ENCODE measurements at regions not wholly inside any gene's neighbourhood (a gene's known extent, or its start where the extent isn't known, plus 50 kb on each side); places are given as distances from the start of the nearest gene placed in this dataset.
A peak's percentile ranks its signal among the peaks of the same experiment; 100 is the strongest.

DNA sequence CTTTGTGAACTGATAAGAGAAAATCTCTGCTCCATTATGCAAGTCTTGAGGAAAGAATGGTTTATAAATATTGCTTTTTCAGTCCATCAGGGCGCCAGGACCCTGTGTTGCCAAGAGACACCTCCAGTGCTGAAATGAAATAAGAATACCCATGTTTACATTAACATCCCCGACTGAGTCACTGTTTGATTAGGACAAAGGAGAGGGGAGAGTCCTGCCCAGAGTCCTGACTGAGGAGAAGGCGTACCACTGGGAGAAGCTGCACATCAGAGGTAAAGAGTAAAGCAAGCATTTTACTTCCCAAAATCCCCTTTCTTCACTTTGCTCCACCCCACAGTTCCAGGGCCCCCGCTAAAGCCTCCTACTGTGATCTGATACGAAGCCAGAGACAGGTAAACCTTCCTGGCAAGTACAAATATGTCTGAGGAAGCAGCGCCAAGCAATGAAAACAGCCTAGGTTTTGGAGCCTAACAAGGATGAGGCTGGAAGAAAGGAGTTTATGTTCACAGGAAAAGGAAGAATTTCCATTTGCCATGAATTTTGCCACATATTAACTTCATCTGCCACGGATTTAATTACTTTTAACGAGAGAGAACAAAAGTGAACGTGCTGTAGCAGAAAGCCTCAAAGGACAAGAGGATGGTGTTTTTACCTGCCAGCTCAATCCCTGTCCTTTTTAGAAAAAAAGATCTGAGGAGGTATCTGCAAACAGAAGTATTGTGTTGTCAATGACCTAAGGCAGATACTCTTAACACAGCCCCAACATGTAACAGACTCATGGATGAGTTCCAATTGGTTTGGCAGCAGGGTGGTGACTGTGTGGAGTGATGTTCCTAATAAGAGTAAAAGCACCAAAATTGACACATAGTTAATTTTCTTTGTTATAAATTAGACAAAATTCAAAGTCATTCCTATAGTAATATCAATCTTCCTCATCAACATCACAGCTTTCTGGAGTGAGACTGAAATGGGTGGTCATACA lies 209.4 kb upstream of the TLE4 start:
- H3K27ac ChIP-seq (ENCODE audit: insufficient read depth, low read depth, low read length) = no peak overlapping the region
- intact Hi-C loops (cut with micrococcal nuclease) = no loop called here
- H3K9ac ChIP-seq (replicated peaks; ENCODE audit: extremely low read depth, insufficient read depth, low read length) = no peak overlapping the region
- no peaks in the 10 kb centered on the region for H3K4me1 ChIP-seq (ENCODE audit: control insufficient read depth, extremely low read depth, insufficient read depth, low read length)
- DNase-seq (ENCODE audit: low read depth, low spot score) (peak; percentile 3), FAIRE-seq (no peak)
- dilution Hi-C loops (cut with MboI; ENCODE audit: extremely low pct_ligation_motif_present, low sequenced_read_pairs) = no loop called here
- H3K9me1 ChIP-seq (replicated peaks; ENCODE audit: control insufficient read depth, extremely low read depth, insufficient read depth, low read length) = no peaks in the 10 kb centered on the region
- TF ChIP-seq GATA2 (IDR thresholded peaks at IDR 0.05; ENCODE audit: insufficient read depth, insufficient read length, low read depth, low read length) = no peak
- H3K27me3 ChIP-seq (ENCODE audit: control insufficient read depth in 2 of 2, insufficient read depth in 2 of 2, low read length in 2 of 2) = no peaks in the 10 kb centered on the region
- H3K4me2 ChIP-seq (ENCODE audit: insufficient read depth, low read length) = no peak overlapping the region
- no peak overlapping the region for H3K4me3 ChIP-seq (replicated peaks in 1 of 3; ENCODE audit: insufficient read depth in 1 of 3, low read depth in 1 of 3, low read length in 3 of 3)
- H2AFZ ChIP-seq (ENCODE audit: low read depth, low read length) = no peak overlapping the region
- no TSS peak for BruUV-seq (replicated peaks)
- ChIA-PET POLR2A (no interaction called here), CTCF (no interaction called here)
- H3K9me3 ChIP-seq (replicated peaks; ENCODE audit: control insufficient read depth, insufficient read depth, low read length) = no peaks in the 10 kb centered on the region
- no peaks in the 10 kb centered on the region for H3K79me2 ChIP-seq (ENCODE audit: control insufficient read depth, insufficient read depth, low read length)
- no peaks in the 10 kb centered on the region for H3K36me3 ChIP-seq (ENCODE audit: control insufficient read depth in 2 of 2, extremely low read depth in 1 of 2, insufficient read depth in 2 of 2, low read length in 2 of 2)
- H4K20me1 ChIP-seq (replicated peaks; ENCODE audit: control insufficient read depth, extremely low read depth, insufficient read depth, low read length) = no peaks in the 10 kb centered on the region

- Histone ChIP-seq H3K4me1 (ENCODE audit: control insufficient read depth, extremely low read depth, insufficient read depth, low read length) (no peaks in the 10 kb centered on the region), H3K27me3 (ENCODE audit: control insufficient read depth in 2 of 2, insufficient read depth in 2 of 2, low read length in 2 of 2) (no peaks in the 10 kb centered on the region), H2AFZ (ENCODE audit: low read depth, low read length) (no peak overlapping the region), H3K4me3 (replicated peaks in 1 of 3; ENCODE audit: insufficient read depth in 1 of 3, low read depth in 1 of 3, low read length in 3 of 3) (no peak overlapping the region), H3K9me1 (replicated peaks; ENCODE audit: control insufficient read depth, extremely low read depth, insufficient read depth, low read length) (no peaks in the 10 kb centered on the region), H3K4me2 (ENCODE audit: insufficient read depth, low read length) (no peak overlapping the region), H3K9ac (replicated peaks; ENCODE audit: extremely low read depth, insufficient read depth, low read length) (no peak overlapping the region), H3K27ac (ENCODE audit: insufficient read depth, low read depth, low read length) (no peak overlapping the region), H3K9me3 (replicated peaks; ENCODE audit: control insufficient read depth, insufficient read depth, low read length) (no peaks in the 10 kb centered on the region), H3K36me3 (ENCODE audit: control insufficient read depth in 2 of 2, extremely low read depth in 1 of 2, insufficient read depth in 2 of 2, low read length in 2 of 2) (no peaks in the 10 kb centered on the region), H3K79me2 (ENCODE audit: control insufficient read depth, insufficient read depth, low read length) (no peaks in the 10 kb centered on the region), H4K20me1 (replicated peaks; ENCODE audit: control insufficient read depth, extremely low read depth, insufficient read depth, low read length) (no peaks in the 10 kb centered on the region)
- intact Hi-C loops (cut with micrococcal nuclease) = no loop called here
- CTCF ChIA-PET = no interaction called here
- no peak for DNase-seq (ENCODE audit: low read depth, low spot score)
- BruUV-seq (replicated peaks) = no TSS peak
- FAIRE-seq = no peak
- TF ChIP-seq MAX (IDR thresholded peaks at IDR 0.05; ENCODE audit: insufficient read depth, insufficient read length) = no peak
- TF ChIP-seq POLR2AphosphoS5 (IDR thresholded peaks at IDR 0.05; ENCODE audit: insufficient read depth, low read depth, low read length) = no peak
- TF ChIP-seq, protein P1, sequence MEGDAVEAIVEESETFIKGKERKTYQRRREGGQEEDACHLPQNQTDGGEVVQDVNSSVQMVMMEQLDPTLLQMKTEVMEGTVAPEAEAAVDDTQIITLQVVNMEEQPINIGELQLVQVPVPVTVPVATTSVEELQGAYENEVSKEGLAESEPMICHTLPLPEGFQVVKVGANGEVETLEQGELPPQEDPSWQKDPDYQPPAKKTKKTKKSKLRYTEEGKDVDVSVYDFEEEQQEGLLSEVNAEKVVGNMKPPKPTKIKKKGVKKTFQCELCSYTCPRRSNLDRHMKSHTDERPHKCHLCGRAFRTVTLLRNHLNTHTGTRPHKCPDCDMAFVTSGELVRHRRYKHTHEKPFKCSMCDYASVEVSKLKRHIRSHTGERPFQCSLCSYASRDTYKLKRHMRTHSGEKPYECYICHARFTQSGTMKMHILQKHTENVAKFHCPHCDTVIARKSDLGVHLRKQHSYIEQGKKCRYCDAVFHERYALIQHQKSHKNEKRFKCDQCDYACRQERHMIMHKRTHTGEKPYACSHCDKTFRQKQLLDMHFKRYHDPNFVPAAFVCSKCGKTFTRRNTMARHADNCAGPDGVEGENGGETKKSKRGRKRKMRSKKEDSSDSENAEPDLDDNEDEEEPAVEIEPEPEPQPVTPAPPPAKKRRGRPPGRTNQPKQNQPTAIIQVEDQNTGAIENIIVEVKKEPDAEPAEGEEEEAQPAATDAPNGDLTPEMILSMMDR (IDR thresholded peaks at IDR 0.05; ENCODE audit: extremely low read depth in 1 of 2, insufficient read depth in 1 of 2, low read depth in 1 of 2, low read length in 2 of 2) = no peak
- TF ChIP-seq FOS (IDR thresholded peaks at IDR 0.05; ENCODE audit: borderline replicate concordance, insufficient read depth, low read length) = no peak
- no peak for TF ChIP-seq POLR2A (IDR thresholded peaks at IDR 0.05; ENCODE audit: low read depth, low read length)
- TF ChIP-seq EZH2 (IDR thresholded peaks at IDR 0.05; ENCODE audit: borderline replicate concordance, low read depth, low read length, severe bottlenecking) = no peak
- no peak for TF ChIP-seq GATA2 (IDR thresholded peaks at IDR 0.05; ENCODE audit: insufficient read depth, insufficient read length, low read depth, low read length)
- TF ChIP-seq MYC (IDR thresholded peaks at IDR 0.05; ENCODE audit: low read depth, low read length) = no peak
- TF ChIP-seq JUN (IDR thresholded peaks at IDR 0.05; ENCODE audit: borderline replicate concordance, insufficient read depth, insufficient read length, low read depth) = no peak
- POLR2A ChIA-PET = no interaction called here
- dilution Hi-C loops (cut with MboI; ENCODE audit: extremely low pct_ligation_motif_present, low sequenced_read_pairs) = no loop called here
Measured at GRCh38 chr9:79369676-79370075, 202.1 kb upstream of the TLE4 start.
